ENCODE measurements at regions not wholly inside any gene's neighbourhood (a gene's known extent, or its start where the extent isn't known, plus 50 kb on each side); places are given as distances from the start of the nearest gene placed in this dataset.

DNA sequence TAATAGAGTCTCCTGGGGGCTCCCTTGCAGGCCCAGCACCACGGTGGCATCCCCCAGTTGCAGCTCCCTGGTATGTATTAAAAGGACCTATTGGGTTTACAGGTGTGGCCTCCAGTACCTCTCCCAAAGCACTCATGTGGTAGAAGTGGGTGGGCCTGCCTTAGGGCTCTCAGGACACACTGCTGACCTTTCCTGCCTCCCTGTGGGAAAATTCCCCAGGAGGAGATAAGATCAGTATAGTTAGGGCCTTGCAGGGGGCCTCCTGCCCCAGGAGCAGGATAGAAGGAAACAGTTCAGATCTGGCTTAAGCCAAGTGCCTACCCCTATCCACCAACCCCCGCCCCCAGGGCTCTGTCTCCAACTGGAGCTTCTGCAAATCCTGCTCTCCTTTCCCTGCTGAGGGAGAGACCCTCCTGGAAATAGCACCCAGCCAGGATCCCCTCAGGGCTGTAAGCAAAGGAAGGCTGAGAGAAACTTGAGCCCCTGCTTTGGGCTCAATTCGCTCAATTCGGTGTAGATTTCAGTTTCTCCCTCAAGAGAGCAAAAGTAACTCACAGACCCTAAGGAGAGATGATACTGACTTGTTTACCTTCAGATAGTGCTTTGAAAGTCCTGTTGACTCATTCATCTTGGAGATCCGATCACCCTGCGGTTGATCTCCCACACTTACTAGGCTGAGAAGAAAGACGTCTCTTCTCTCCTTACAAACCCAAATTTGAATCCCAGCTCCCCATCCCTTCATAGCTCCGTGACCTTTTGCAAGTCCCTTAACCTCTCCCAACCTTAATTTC lies 130.6 kb downstream of the WDR11 start (continued):
- TF ChIP-seq, protein P1, sequence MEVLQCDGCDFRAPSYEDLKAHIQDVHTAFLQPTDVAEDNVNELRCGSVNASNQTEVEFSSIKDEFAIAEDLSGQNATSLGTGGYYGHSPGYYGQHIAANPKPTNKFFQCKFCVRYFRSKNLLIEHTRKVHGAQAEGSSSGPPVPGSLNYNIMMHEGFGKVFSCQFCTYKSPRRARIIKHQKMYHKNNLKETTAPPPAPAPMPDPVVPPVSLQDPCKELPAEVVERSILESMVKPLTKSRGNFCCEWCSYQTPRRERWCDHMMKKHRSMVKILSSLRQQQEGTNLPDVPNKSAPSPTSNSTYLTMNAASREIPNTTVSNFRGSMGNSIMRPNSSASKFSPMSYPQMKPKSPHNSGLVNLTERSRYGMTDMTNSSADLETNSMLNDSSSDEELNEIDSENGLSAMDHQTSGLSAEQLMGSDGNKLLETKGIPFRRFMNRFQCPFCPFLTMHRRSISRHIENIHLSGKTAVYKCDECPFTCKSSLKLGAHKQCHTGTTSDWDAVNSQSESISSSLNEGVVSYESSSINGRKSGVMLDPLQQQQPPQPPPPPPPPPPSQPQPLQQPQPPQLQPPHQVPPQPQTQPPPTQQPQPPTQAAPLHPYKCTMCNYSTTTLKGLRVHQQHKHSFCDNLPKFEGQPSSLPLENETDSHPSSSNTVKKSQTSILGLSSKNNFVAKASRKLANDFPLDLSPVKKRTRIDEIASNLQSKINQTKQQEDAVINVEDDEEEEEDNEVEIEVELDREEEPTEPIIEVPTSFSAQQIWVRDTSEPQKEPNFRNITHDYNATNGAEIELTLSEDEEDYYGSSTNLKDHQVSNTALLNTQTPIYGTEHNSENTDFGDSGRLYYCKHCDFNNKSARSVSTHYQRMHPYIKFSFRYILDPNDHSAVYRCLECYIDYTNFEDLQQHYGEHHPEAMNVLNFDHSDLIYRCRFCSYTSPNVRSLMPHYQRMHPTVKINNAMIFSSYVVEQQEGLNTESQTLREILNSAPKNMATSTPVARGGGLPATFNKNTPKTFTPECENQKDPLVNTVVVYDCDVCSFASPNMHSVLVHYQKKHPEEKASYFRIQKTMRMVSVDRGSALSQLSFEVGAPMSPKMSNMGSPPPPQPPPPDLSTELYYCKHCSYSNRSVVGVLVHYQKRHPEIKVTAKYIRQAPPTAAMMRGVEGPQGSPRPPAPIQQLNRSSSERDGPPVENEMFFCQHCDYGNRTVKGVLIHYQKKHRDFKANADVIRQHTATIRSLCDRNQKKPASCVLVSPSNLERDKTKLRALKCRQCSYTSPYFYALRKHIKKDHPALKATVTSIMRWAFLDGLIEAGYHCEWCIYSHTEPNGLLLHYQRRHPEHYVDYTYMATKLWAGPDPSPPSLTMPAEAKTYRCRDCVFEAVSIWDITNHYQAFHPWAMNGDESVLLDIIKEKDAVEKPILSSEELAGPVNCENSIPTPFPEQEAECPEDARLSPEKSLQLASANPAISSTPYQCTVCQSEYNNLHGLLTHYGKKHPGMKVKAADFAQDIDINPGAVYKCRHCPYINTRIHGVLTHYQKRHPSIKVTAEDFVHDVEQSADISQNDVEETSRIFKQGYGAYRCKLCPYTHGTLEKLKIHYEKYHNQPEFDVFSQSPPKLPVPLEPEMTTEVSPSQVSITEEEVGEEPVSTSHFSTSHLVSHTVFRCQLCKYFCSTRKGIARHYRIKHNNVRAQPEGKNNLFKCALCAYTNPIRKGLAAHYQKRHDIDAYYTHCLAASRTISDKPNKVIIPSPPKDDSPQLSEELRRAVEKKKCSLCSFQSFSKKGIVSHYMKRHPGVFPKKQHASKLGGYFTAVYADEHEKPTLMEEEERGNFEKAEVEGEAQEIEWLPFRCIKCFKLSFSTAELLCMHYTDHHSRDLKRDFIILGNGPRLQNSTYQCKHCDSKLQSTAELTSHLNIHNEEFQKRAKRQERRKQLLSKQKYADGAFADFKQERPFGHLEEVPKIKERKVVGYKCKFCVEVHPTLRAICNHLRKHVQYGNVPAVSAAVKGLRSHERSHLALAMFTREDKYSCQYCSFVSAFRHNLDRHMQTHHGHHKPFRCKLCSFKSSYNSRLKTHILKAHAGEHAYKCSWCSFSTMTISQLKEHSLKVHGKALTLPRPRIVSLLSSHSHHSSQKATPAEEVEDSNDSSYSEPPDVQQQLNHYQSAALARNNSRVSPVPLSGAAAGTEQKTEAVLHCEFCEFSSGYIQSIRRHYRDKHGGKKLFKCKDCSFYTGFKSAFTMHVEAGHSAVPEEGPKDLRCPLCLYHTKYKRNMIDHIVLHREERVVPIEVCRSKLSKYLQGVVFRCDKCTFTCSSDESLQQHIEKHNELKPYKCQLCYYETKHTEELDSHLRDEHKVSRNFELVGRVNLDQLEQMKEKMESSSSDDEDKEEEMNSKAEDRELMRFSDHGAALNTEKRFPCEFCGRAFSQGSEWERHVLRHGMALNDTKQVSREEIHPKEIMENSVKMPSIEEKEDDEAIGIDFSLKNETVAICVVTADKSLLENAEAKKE (CRISPR knock-in tag; IDR thresholded peaks at IDR 0.05) = no peak
- TF ChIP-seq, protein P2, sequence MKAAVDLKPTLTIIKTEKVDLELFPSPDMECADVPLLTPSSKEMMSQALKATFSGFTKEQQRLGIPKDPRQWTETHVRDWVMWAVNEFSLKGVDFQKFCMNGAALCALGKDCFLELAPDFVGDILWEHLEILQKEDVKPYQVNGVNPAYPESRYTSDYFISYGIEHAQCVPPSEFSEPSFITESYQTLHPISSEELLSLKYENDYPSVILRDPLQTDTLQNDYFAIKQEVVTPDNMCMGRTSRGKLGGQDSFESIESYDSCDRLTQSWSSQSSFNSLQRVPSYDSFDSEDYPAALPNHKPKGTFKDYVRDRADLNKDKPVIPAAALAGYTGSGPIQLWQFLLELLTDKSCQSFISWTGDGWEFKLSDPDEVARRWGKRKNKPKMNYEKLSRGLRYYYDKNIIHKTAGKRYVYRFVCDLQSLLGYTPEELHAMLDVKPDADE (IDR thresholded peaks at IDR 0.05) = no peak
- no peak for TF ChIP-seq NANOG (IDR thresholded peaks at IDR 0.05; ENCODE audit: borderline replicate concordance)
- TF ChIP-seq ZNF331 (CRISPR knock-in tag; IDR thresholded peaks at IDR 0.05; ENCODE audit: low read depth) = no peak
- no peak for TF ChIP-seq JUNB (IDR thresholded peaks at IDR 0.05; ENCODE audit: unreplicated experiment)
- no peak for TF ChIP-seq CREB1 (CRISPR knock-in tag; IDR thresholded peaks at IDR 0.05; ENCODE audit: low read depth)
- TF ChIP-seq, protein P3, sequence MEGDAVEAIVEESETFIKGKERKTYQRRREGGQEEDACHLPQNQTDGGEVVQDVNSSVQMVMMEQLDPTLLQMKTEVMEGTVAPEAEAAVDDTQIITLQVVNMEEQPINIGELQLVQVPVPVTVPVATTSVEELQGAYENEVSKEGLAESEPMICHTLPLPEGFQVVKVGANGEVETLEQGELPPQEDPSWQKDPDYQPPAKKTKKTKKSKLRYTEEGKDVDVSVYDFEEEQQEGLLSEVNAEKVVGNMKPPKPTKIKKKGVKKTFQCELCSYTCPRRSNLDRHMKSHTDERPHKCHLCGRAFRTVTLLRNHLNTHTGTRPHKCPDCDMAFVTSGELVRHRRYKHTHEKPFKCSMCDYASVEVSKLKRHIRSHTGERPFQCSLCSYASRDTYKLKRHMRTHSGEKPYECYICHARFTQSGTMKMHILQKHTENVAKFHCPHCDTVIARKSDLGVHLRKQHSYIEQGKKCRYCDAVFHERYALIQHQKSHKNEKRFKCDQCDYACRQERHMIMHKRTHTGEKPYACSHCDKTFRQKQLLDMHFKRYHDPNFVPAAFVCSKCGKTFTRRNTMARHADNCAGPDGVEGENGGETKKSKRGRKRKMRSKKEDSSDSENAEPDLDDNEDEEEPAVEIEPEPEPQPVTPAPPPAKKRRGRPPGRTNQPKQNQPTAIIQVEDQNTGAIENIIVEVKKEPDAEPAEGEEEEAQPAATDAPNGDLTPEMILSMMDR (conservative IDR thresholded peaks at IDR 0.05; ENCODE audit: low read depth in 2 of 2) = no peak
- TF ChIP-seq EZH2phosphoT487 (IDR thresholded peaks at IDR 0.05; ENCODE audit: unreplicated experiment) = no peak

Data from GM23338 (cell line).